ENCODE measurements at regions not wholly inside any gene's neighbourhood (a gene's known extent, or its start where the extent isn't known, plus 50 kb on each side); places are given as distances from the start of the nearest gene placed in this dataset.

GRCh38 chr16:6125483-6126259, 1028.1 kb upstream of the EEF2KMT start:
- TF ChIP-seq ZNF274 (IDR thresholded peaks at IDR 0.05; ENCODE audit: low read depth, low read length), result no peak
- no peak for TF ChIP-seq YY1 (IDR thresholded peaks at IDR 0.05; ENCODE audit: insufficient read depth, insufficient read length)
- no peak for TF ChIP-seq SUZ12 (IDR thresholded peaks at IDR 0.05; ENCODE audit: extremely low read depth, insufficient read depth, insufficient read length)
